Upper lobe of left lung (tissue), 6 donors: ENCODE measurements at regions not wholly inside any gene's neighbourhood (a gene's known extent, or its start where the extent isn't known, plus 50 kb on each side); places are given as distances from the start of the nearest gene placed in this dataset.

Experiments
- ATAC-seq, 2 donors: fragments of 200-7000 bp; cut with Tn5 transposase; one replicate each; pipeline ENCODE4 v1.9.1; 2022; ENCODE audit warnings: mild to moderate bottlenecking in 2 of 2, moderate library complexity in 2 of 2; ENCODE audit not compliant: low FRiP score in 2 of 2
- DNase-seq, 2 donors: peaks; one replicate each; pipeline ENCODE4 v3.0.0-alpha.2; 2019 to 2020
- H3K27ac ChIP-seq, 4 donors: fragments of 200-600 bp; sonication (generic); one replicate each; pipeline ENCODE4 v1.5.1; 2016 to 2019
- H3K27me3 ChIP-seq, 4 donors: fragments of 200-600 bp; sonication (generic); one replicate each; pipeline ENCODE4 v1.5.1; 2017 to 2019
- H3K36me3 ChIP-seq, 4 donors: fragments of 200-600 bp; sonication (generic); one replicate each; pipeline ENCODE4 v1.5.1; 2016 to 2019
- H3K4me1 ChIP-seq, 4 donors: fragments of 200-600 bp; sonication (generic); one replicate each; pipeline ENCODE4 v1.5.1; 2018 to 2019
- H3K4me3 ChIP-seq, 4 donors: fragments of 200-600 bp; sonication (generic); one replicate each; pipeline ENCODE4 v1.5.1; 2017 to 2019; ENCODE audit warnings: mild to moderate bottlenecking in 2 of 4, moderate library complexity in 1 of 4
- H3K9me3 ChIP-seq, 4 donors: fragments of 200-600 bp; sonication (generic); one replicate each; pipeline ENCODE4 v1.5.1; 2018 to 2019
- CTCF ChIP-seq, 6 experiments: fragments of 450-650 bp in 4 of 6; fragments of 200-600 bp in 2 of 6; sonication (generic) in 2 of 6; IDR thresholded peaks; one replicate each; pipeline ENCODE4 v1.5.1; 2016 to 2019; ENCODE audit warnings: antibody characterized with exemption in 6 of 6
- EP300 ChIP-seq, 4 donors: sonication (generic); formaldehyde crosslinking; IDR thresholded peaks; one replicate each; pipeline ENCODE4 v1.5.1; 2017; ENCODE audit warnings: antibody characterized with exemption in 4 of 4, control low read depth in 2 of 4
- POLR2A ChIP-seq, 4 donors: fragments of 450-650 bp; IDR thresholded peaks; one replicate each; pipeline ENCODE4 v1.5.1; 2016 to 2017; ENCODE audit warnings: antibody characterized with exemption in 4 of 4, mild to moderate bottlenecking in 2 of 4
- POLR2AphosphoS5 ChIP-seq, 2 donors: sonication (generic); formaldehyde crosslinking; IDR thresholded peaks; one replicate each; pipeline ENCODE4 v1.5.1; 2017; ENCODE audit warnings: antibody characterized with exemption in 2 of 2
- WGBS, 2 donors: methylation state at CpG; one replicate each; pipeline ENCODE4 v1.1.5; 2017 to 2018; 5-methylcytosine and 5-hydroxymethylcytosine counted together
- donor health status: DM: no; HTN: no; CAD: no; lungs with moderate emphysema.
- donor health status: DM: no; HTN: yes; CAD: no; lungs with severe emphysema.

- TF ChIP-seq EP300 (IDR thresholded peaks at IDR 0.05) (no peak), POLR2AphosphoS5 (IDR thresholded peaks at IDR 0.05) (no peak), POLR2A (IDR thresholded peaks at IDR 0.05) (no peak), CTCF (IDR thresholded peaks at IDR 0.05) (no peak)
- WGBS, 2 donors = 83 to 84% methylated on average over 12 of the region's 12 CpGs
- no peak overlapping the region for H3K27ac ChIP-seq
Observed at GRCh38 chr13:40464337-40465014, 202.0 kb downstream of the FOXO1 start.

GRCh38 chr13:40465015-40465390 lies 201.4 kb downstream of the FOXO1 start:
- ATAC-seq = no peak
- Histone ChIP-seq H3K27ac (no peak overlapping the region), H3K27me3 (no peaks in the 10 kb centered on the region), H3K36me3 (no peaks in the 10 kb centered on the region), H3K4me3 (no peak overlapping the region), H3K9me3 (no peaks in the 10 kb centered on the region), H3K4me1 (no peaks in the 10 kb centered on the region)
- TF ChIP-seq POLR2A (IDR thresholded peaks at IDR 0.05) (no peak), EP300 (IDR thresholded peaks at IDR 0.05) (no peak)
- DNase-seq = no peak
- 94 to 98% methylated on average over 3 of the region's 3 CpGs for WGBS, 2 donors

More at GRCh38 chr13:40464337-40465014, 202.0 kb downstream of the FOXO1 start:
- no peak for DNase-seq
- no peaks in the 10 kb centered on the region for H3K4me1 ChIP-seq
- H3K4me3 ChIP-seq = no peak overlapping the region
- no peaks in the 10 kb centered on the region for H3K9me3 ChIP-seq
- ATAC-seq = no peak
- H3K36me3 ChIP-seq = no peaks in the 10 kb centered on the region
- no peaks in the 10 kb centered on the region for H3K27me3 ChIP-seq

- WGBS, 2 donors = 94 to 95% methylated on average over 5 to 6 of the region's 6 CpGs
- Histone ChIP-seq H3K36me3 (no peaks in the 10 kb centered on the region), H3K27me3 (no peaks in the 10 kb centered on the region), H3K4me1 (no peaks in the 10 kb centered on the region), H3K9me3 (no peaks in the 10 kb centered on the region), H3K4me3 (no peak overlapping the region), H3K27ac (no peak overlapping the region)
- no peak for TF ChIP-seq POLR2A (IDR thresholded peaks at IDR 0.05)
- no peak for TF ChIP-seq EP300 (IDR thresholded peaks at IDR 0.05)
- TF ChIP-seq POLR2AphosphoS5 (IDR thresholded peaks at IDR 0.05) = no peak
- no peak for TF ChIP-seq CTCF (IDR thresholded peaks at IDR 0.05)
- ATAC-seq (no peak), DNase-seq (no peak)
Observed at GRCh38 chr13:40466272-40466671, 200.2 kb downstream of the FOXO1 start.

- H3K9me3 ChIP-seq = no peaks in the 10 kb centered on the region
- WGBS, 2 donors = 92 to 95% methylated on average over 2 of the region's 2 CpGs
- TF ChIP-seq CTCF (IDR thresholded peaks at IDR 0.05) = no peak
- no peak for TF ChIP-seq POLR2AphosphoS5 (IDR thresholded peaks at IDR 0.05)
- TF ChIP-seq POLR2A (IDR thresholded peaks at IDR 0.05) = no peak
- TF ChIP-seq EP300 (IDR thresholded peaks at IDR 0.05) = no peak
- no peaks in the 10 kb centered on the region for H3K36me3 ChIP-seq
- no peak overlapping the region for H3K4me3 ChIP-seq
- no peaks in the 10 kb centered on the region for H3K4me1 ChIP-seq
- no peaks in the 10 kb centered on the region for H3K27me3 ChIP-seq
- DNase-seq = no peak
- H3K27ac ChIP-seq = no peak overlapping the region
- ATAC-seq = no peak
Observed at GRCh38 chr13:40468227-40468838, 198.1 kb downstream of the FOXO1 start.

GRCh38 chr13:40469581-40470310 lies 196.7 kb downstream of the FOXO1 start:
- Histone ChIP-seq H3K27me3 (no peaks in the 10 kb centered on the region), H3K4me1 (no peaks in the 10 kb centered on the region), H3K27ac (no peak overlapping the region), H3K9me3 (no peaks in the 10 kb centered on the region), H3K4me3 (no peak overlapping the region), H3K36me3 (no peaks in the 10 kb centered on the region)
- TF ChIP-seq EP300 (IDR thresholded peaks at IDR 0.05) (no peak), CTCF (IDR thresholded peaks at IDR 0.05) (no peak), POLR2AphosphoS5 (IDR thresholded peaks at IDR 0.05) (no peak), POLR2A (IDR thresholded peaks at IDR 0.05) (no peak)
- DNase-seq (peak in 1 of 2 donors; percentile 50), ATAC-seq (no peak)
- 83 to 85% methylated on average over 12 of the region's 12 CpGs for WGBS, 2 donors
